Peyer's patch (tissue), 4 donors: ENCODE measurements at regions not wholly inside any gene's neighbourhood (a gene's known extent, or its start where the extent isn't known, plus 50 kb on each side); places are given as distances from the start of the nearest gene placed in this dataset.

Experiments
- DNase-seq, 3 donors: peaks; one replicate each; pipeline ENCODE4 v3.0.0-alpha.2; 2017 to 2019
- H3K27ac ChIP-seq, 4 donors: fragments of 200-600 bp; sonication (generic); one replicate each; pipeline ENCODE4 v1.5.1; 2016 to 2019
- H3K27me3 ChIP-seq, 2 donors: fragments of 200-600 bp; sonication (generic); one replicate each; pipeline ENCODE4 v1.5.1; 2019
- H3K36me3 ChIP-seq, 3 donors: fragments of 200-600 bp; sonication (generic); one replicate each; pipeline ENCODE4 v1.5.1; 2016 to 2019
- H3K4me1 ChIP-seq, 4 donors: fragments of 200-600 bp; sonication (generic); one replicate each; pipeline ENCODE4 v1.5.1; 2016 to 2019
- H3K4me3 ChIP-seq, 4 donors: fragments of 200-600 bp; sonication (generic); 1 replicate in 3 of 4; 2 replicates in 1 of 4; pipeline ENCODE4 v1.5.1; 2016 to 2019; ENCODE audit warnings: mild to moderate bottlenecking in 1 of 4
- H3K9me3 ChIP-seq, 4 donors: fragments of 200-600 bp; sonication (generic); one replicate each; pipeline ENCODE4 v1.5.1; 2016 to 2019; ENCODE audit warnings: mild to moderate bottlenecking in 1 of 4
- CTCF ChIP-seq, 6 experiments: fragments of 450-650 bp in 4 of 6; fragments of 200-600 bp in 2 of 6; sonication (generic) in 1 of 6; IDR thresholded peaks; one replicate each; pipeline ENCODE4 v1.5.1; 2017 to 2019; ENCODE audit warnings: antibody characterized with exemption in 6 of 6, mild to moderate bottlenecking in 3 of 6, moderate library complexity in 1 of 6
- POLR2A ChIP-seq, 2 donors: fragments of 450-650 bp; IDR thresholded peaks; one replicate each; pipeline ENCODE4 v1.5.1; 2017; ENCODE audit warnings: antibody characterized with exemption in 2 of 2, mild to moderate bottlenecking in 2 of 2, moderate library complexity in 2 of 2

GRCh38 chr12:61647566-61647965 is 612.6 kb upstream of the USP15 start:
- Histone ChIP-seq H3K4me1 (no peaks in the 10 kb centered on the region), H3K36me3 (no peaks in the 10 kb centered on the region), H3K9me3 (no peaks in the 10 kb centered on the region), H3K4me3 (no peak overlapping the region), H3K27ac (no peak overlapping the region), H3K27me3 (no peaks in the 10 kb centered on the region)
- no peak for DNase-seq
- TF ChIP-seq CTCF (IDR thresholded peaks at IDR 0.05) (no peak), POLR2A (IDR thresholded peaks at IDR 0.05) (no peak)

GRCh38 chr12:61652265-61652664 is 607.9 kb upstream of the USP15 start:
- Histone ChIP-seq H3K27me3 (no peaks in the 10 kb centered on the region), H3K27ac (no peak overlapping the region), H3K9me3 (no peaks in the 10 kb centered on the region), H3K4me3 (no peak overlapping the region), H3K4me1 (no peaks in the 10 kb centered on the region), H3K36me3 (no peaks in the 10 kb centered on the region)
- TF ChIP-seq CTCF (IDR thresholded peaks at IDR 0.05) = no peak
- TF ChIP-seq POLR2A (IDR thresholded peaks at IDR 0.05) = no peak
- no peak for DNase-seq

- Histone ChIP-seq H3K27ac (no peak overlapping the region), H3K36me3 (no peaks in the 10 kb centered on the region), H3K4me3 (no peak overlapping the region), H3K27me3 (no peaks in the 10 kb centered on the region), H3K4me1 (no peaks in the 10 kb centered on the region), H3K9me3 (no peaks in the 10 kb centered on the region)
- no peak for DNase-seq
- TF ChIP-seq POLR2A (IDR thresholded peaks at IDR 0.05) (no peak), CTCF (IDR thresholded peaks at IDR 0.05) (no peak)
Observed at GRCh38 chr12:61654698-61655097, 605.5 kb upstream of the USP15 start.

- Histone ChIP-seq H3K9me3 (no peaks in the 10 kb centered on the region), H3K36me3 (no peaks in the 10 kb centered on the region), H3K27ac (no peak overlapping the region), H3K4me3 (no peak overlapping the region), H3K27me3 (no peaks in the 10 kb centered on the region), H3K4me1 (no peaks in the 10 kb centered on the region)
- no peak for DNase-seq
- TF ChIP-seq CTCF (IDR thresholded peaks at IDR 0.05) = no peak
- TF ChIP-seq POLR2A (IDR thresholded peaks at IDR 0.05) = no peak
Observed at GRCh38 chr12:61655241-61655640, 605.0 kb upstream of the USP15 start.

- Histone ChIP-seq H3K27ac (no peak overlapping the region), H3K4me3 (no peak overlapping the region)
Observed at GRCh38 chr12:61667676-61668075, 592.5 kb upstream of the USP15 start.

More at GRCh38 chr12:61667676-61668075, 592.5 kb upstream of the USP15 start:
- Histone ChIP-seq H3K9me3 (no peaks in the 10 kb centered on the region), H3K27me3 (no peaks in the 10 kb centered on the region), H3K36me3 (no peaks in the 10 kb centered on the region), H3K4me1 (no peaks in the 10 kb centered on the region)
- TF ChIP-seq CTCF (IDR thresholded peaks at IDR 0.05) (no peak), POLR2A (IDR thresholded peaks at IDR 0.05) (no peak)
- no peak for DNase-seq
